Colonic mucosa (tissue), 4 donors: ENCODE measurements at regions not wholly inside any gene's neighbourhood (a gene's known extent, or its start where the extent isn't known, plus 50 kb on each side); places are given as distances from the start of the nearest gene placed in this dataset.

Experiments used
- DNase-seq: peaks from one replicate; pipeline ENCODE4 v3.0.0-alpha.2; 2020
- H3K27ac ChIP-seq: fragments of 200-600 bp; one replicate; pipeline ENCODE4 v1.8.0; 2021
- H3K27me3 ChIP-seq: fragments of 200-600 bp; one replicate; pipeline ENCODE4 v1.8.0; 2021
- H3K36me3 ChIP-seq: fragments of 200-600 bp; one replicate; pipeline ENCODE4 v1.8.0; 2021
- H3K4me1 ChIP-seq: fragments of 200-600 bp; one replicate; pipeline ENCODE4 v1.8.0; 2021; ENCODE audit warnings: mild to moderate bottlenecking
- H3K4me3 ChIP-seq: fragments of 200-600 bp; one replicate; pipeline ENCODE4 v1.8.0; 2021
- H3K9ac ChIP-seq, 2 donors: one replicate each; pipeline ENCODE4 v1.7.0; 2013; ENCODE audit warnings: control low read depth in 2 of 2, low read depth in 2 of 2, low read length in 2 of 2
- H3K9me3 ChIP-seq: fragments of 200-600 bp; one replicate; pipeline ENCODE4 v1.8.0; 2021
- intact Hi-C: fragments of 100-400 bp; cut with DNase I; formaldehyde crosslinking; loops from one replicate; pipeline ENCODE4 v1.14.1; 2022
- TF ChIP-seq, protein P1 (sequence below): fragments of 200-600 bp; IDR thresholded peaks from one replicate; pipeline ENCODE4 v1.8.0; 2022; ENCODE audit warnings: antibody characterized with exemption, mild to moderate bottlenecking
- donor health status: healthy.
- donor health status: DM: no; HTN: no; CAD: no.
- donor health status: DM: no; HTN: no; CAD: no.

DNA sequence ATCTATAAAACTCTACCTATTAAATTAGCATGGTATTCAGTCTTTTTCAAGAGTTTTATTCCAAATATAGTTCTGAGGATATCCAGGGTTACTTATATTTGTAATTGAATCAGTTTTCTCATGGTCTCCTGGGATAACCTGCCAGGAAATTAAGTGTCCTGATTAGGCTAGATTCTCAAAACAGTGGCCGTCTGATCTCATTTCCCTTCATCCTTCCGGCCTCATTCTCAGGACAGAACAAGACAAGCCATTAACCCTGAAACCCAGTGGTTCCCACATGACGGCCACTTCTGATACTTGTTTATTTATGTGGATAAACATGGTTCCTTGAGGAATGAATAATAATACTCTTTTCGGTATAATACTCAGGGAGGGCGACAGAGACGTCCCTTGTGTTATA, 417.6 kb upstream of the POT1 start:
- Histone ChIP-seq H3K4me3 (no peak overlapping the region), H3K27ac (no peak overlapping the region), H3K4me1 (no peaks in the 10 kb centered on the region), H3K27me3 (no peaks in the 10 kb centered on the region), H3K9me3 (no peaks in the 10 kb centered on the region), H3K36me3 (no peaks in the 10 kb centered on the region), H3K9ac (no peak overlapping the region)
- no peak for DNase-seq
- intact Hi-C loops: no loop called here
- TF ChIP-seq, protein P1, sequence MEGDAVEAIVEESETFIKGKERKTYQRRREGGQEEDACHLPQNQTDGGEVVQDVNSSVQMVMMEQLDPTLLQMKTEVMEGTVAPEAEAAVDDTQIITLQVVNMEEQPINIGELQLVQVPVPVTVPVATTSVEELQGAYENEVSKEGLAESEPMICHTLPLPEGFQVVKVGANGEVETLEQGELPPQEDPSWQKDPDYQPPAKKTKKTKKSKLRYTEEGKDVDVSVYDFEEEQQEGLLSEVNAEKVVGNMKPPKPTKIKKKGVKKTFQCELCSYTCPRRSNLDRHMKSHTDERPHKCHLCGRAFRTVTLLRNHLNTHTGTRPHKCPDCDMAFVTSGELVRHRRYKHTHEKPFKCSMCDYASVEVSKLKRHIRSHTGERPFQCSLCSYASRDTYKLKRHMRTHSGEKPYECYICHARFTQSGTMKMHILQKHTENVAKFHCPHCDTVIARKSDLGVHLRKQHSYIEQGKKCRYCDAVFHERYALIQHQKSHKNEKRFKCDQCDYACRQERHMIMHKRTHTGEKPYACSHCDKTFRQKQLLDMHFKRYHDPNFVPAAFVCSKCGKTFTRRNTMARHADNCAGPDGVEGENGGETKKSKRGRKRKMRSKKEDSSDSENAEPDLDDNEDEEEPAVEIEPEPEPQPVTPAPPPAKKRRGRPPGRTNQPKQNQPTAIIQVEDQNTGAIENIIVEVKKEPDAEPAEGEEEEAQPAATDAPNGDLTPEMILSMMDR: no peak

DNA sequence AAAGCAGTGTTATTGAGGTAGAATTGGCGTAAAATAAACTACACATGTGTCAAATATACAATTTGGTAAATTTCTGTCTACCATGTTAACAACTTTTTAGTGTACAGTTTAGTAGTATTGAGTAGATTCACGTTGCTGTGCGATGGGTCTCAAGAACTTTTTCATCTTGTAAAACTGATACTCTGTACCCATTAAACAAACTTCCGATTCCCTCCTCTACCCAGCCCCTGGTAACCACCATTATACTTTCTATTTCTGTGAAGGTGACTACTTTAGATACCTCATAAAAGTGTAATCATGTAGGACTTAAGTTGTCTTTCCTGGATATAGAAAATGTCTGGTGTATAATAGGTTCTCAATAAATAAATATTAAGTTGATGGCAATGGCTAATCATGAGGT, 408.5 kb upstream of the POT1 start:
- Histone ChIP-seq H3K4me1 (no peaks in the 10 kb centered on the region), H3K9me3 (no peaks in the 10 kb centered on the region), H3K9ac (no peak overlapping the region), H3K27ac (no peak overlapping the region), H3K36me3 (no peaks in the 10 kb centered on the region), H3K27me3 (no peaks in the 10 kb centered on the region), H3K4me3 (no peak overlapping the region)
- TF ChIP-seq, protein P1: no peak
- no peak for DNase-seq
- intact Hi-C loops: no loop called here

DNA sequence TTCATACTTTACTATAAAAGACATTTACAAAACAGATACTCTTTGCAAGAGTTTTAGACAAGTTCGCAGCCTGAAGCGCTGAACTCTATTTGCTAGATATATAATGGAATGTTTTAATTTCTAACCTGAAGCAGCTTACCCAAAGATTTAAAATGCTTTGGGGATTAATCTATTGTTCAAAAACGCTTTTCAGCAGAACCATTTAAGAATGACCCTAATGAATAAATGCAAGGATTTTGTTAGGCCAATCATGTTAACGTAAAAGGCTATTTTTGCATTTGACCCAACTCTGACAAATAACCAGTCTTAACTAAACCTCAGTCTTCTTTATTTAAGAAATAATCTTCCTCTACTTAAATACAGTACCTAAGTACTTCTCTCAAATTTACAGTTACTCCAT, 406.7 kb upstream of the POT1 start:
- H3K27me3 ChIP-seq: no peaks in the 10 kb centered on the region
- no peak overlapping the region for H3K9ac ChIP-seq
- no peak overlapping the region for H3K4me3 ChIP-seq
- intact Hi-C loops: no loop called here
- no peak overlapping the region for H3K27ac ChIP-seq
- no peaks in the 10 kb centered on the region for H3K9me3 ChIP-seq
- TF ChIP-seq, protein P1: no peak
- H3K4me1 ChIP-seq: no peaks in the 10 kb centered on the region
- no peak for DNase-seq
- H3K36me3 ChIP-seq: no peaks in the 10 kb centered on the region

DNA sequence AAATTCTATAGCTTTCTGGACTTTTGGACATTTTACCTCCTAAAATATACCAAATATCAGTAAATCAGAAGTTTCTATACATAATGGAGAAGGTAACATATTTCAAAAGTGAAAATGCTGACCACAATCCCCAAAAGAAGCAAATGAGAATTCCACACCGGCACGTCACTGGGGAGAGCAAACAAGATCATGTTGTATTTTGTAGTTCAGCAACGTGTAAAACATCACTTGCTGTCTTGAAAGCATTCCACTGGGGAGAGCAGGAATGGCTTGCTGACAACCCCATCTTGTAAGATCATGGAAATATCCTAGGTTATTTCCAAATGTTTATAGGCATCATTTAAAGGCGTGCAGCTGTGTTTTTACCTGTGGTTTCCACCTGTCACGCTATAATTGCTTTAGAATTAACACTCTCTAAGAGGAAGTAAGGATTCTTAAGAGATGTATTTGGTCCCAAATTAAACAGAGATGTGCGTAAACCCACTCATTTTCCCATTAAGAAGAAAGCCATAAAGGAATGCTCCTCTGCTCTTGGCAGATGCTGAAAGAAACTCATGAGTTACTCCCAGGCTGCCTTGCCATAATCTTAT, 397.1 kb upstream of the POT1 start:
- no peak for DNase-seq
- H3K27me3 ChIP-seq: no peaks in the 10 kb centered on the region
- no peak overlapping the region for H3K9ac ChIP-seq
- TF ChIP-seq, protein P1: no peak
- H3K4me3 ChIP-seq: no peak overlapping the region
- no peaks in the 10 kb centered on the region for H3K36me3 ChIP-seq
- no peaks in the 10 kb centered on the region for H3K9me3 ChIP-seq
- no peak overlapping the region for H3K27ac ChIP-seq
- H3K4me1 ChIP-seq: no peaks in the 10 kb centered on the region
- intact Hi-C loops: no loop called here

DNA sequence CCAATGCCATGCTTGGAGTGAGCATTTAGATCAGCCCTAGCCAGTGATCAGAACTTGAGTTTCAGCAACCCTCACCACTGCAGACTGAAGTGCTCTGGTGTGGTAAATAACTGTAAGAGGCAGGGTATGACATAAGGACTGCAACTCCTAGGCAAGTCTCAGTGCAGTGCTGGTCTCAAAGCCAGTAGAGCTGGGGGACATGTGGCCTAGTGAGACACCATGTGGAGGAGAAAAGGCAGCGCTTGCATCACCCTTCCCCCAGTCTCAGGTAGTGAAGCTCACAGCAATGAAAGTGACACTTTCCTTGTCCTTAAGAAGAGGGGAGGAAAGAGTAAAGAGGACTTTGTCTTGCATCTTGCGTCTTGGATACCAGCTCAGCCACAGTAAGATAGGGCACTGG, 386.8 kb upstream of the POT1 start:
- Histone ChIP-seq H3K36me3 (no peaks in the 10 kb centered on the region), H3K4me3 (no peak overlapping the region), H3K9me3 (no peaks in the 10 kb centered on the region), H3K4me1 (no peaks in the 10 kb centered on the region), H3K9ac (no peak overlapping the region), H3K27ac (no peak overlapping the region), H3K27me3 (no peaks in the 10 kb centered on the region)
- DNase-seq: no peak
- TF ChIP-seq, protein P1: no peak
- intact Hi-C loops: no loop called here
